ENCODE measurements at regions not wholly inside any gene's neighbourhood (a gene's known extent, or its start where the extent isn't known, plus 50 kb on each side); places are given as distances from the start of the nearest gene placed in this dataset.

GRCh38 chr2:219829667-219830352, 202.4 kb downstream of the SLC4A3 start:
- H3K23me2 ChIP-seq (ENCODE audit: insufficient read length, low read depth, low read length, poor library complexity, severe bottlenecking): no peaks in the 10 kb centered on the region
- no peaks in the 10 kb centered on the region for H3K27me3 Mint-ChIP-seq (ENCODE audit: low read depth)
- H3K79me1 ChIP-seq (ENCODE audit: insufficient read depth, low read depth, low read length, poor library complexity, severe bottlenecking): no peaks in the 10 kb centered on the region
- no CpG with 5 or more reads among the region's 20 CpGs for WGBS (ENCODE audit: extremely low coverage, insufficient read length, low lambda C conversion rate)
- no peak overlapping the region for H2AK5ac ChIP-seq (ENCODE audit: insufficient read length, low read length)
- no peak overlapping the region for H4K8ac ChIP-seq (replicated peaks; ENCODE audit: insufficient read length, low read depth, low read length)
- H3K9me3 Mint-ChIP-seq: no peaks in the 10 kb centered on the region
- no peak overlapping the region for H3K27ac ChIP-seq (ENCODE audit: insufficient read length, low read depth, low read length)
- H3K36me3 Mint-ChIP-seq (ENCODE audit: insufficient read depth in 1 of 3, low read depth in 3 of 3): no peaks in the 10 kb centered on the region
- H3K4me1 Mint-ChIP-seq: no peaks in the 10 kb centered on the region; a peak in 1 of 4 replicates
- H4K20me1 ChIP-seq (ENCODE audit: control insufficient read depth, insufficient read depth, insufficient read length): no peaks in the 10 kb centered on the region
- H3K79me2 ChIP-seq (ENCODE audit: insufficient read depth, low read length): no peaks in the 10 kb centered on the region
- no peak overlapping the region for H3K18ac ChIP-seq (ENCODE audit: insufficient read length, low read depth, low read length)
- TF ChIP-seq CTCF (conservative IDR thresholded peaks at IDR 0.05): no peak
- no peak overlapping the region for H2BK15ac ChIP-seq (ENCODE audit: low read depth, low read length)
- no peaks in the 10 kb centered on the region for H3K27me3 ChIP-seq (ENCODE audit: insufficient read depth, low read length)
- no peak for DNase-seq
- no peak overlapping the region for H4K5ac ChIP-seq (ENCODE audit: insufficient read length, low read depth, low read length)
- no peak overlapping the region for H2AFZ ChIP-seq (ENCODE audit: low read length)
- H3T11ph ChIP-seq (ENCODE audit: low read length): no peak overlapping the region
- H3K4ac ChIP-seq (ENCODE audit: low read depth, low read length): no peak overlapping the region
- no peak overlapping the region for H2BK20ac ChIP-seq (ENCODE audit: low read depth, low read length, poor library complexity, severe bottlenecking)
- H3K56ac ChIP-seq (ENCODE audit: insufficient read length, low read depth, low read length): no peak overlapping the region
- no peak overlapping the region for H4K91ac ChIP-seq (ENCODE audit: insufficient read length, low read depth, low read length)
- H3K14ac ChIP-seq (ENCODE audit: insufficient read depth, low read length): no peak overlapping the region
- H3K4me2 ChIP-seq (ENCODE audit: insufficient read depth, insufficient read length, low read length): no peak overlapping the region
- H2BK120ac ChIP-seq (ENCODE audit: low read depth, low read length, poor library complexity, severe bottlenecking): no peak overlapping the region
- no peak overlapping the region for H3K23ac ChIP-seq (ENCODE audit: insufficient read length, low read depth, low read length)
- H3K9ac ChIP-seq (ENCODE audit: extremely low read depth, insufficient read length, low read length): no peak overlapping the region
- H3K9me3 ChIP-seq (ENCODE audit: control insufficient read depth, low read depth, low read length): no peaks in the 10 kb centered on the region
- no peak overlapping the region for H3K4me3 Mint-ChIP-seq
- H3K27ac Mint-ChIP-seq: no peak overlapping the region
- H3K4me1 ChIP-seq (ENCODE audit: insufficient read depth, low read length): no peaks in the 10 kb centered on the region
- no peak overlapping the region for H2BK5ac ChIP-seq (ENCODE audit: insufficient read length, low read length)
- no peak overlapping the region for H2BK12ac ChIP-seq (ENCODE audit: insufficient read length, low read depth, low read length)
